ENCODE measurements at regions not wholly inside any gene's neighbourhood (a gene's known extent, or its start where the extent isn't known, plus 50 kb on each side); places are given as distances from the start of the nearest gene placed in this dataset.

DNA sequence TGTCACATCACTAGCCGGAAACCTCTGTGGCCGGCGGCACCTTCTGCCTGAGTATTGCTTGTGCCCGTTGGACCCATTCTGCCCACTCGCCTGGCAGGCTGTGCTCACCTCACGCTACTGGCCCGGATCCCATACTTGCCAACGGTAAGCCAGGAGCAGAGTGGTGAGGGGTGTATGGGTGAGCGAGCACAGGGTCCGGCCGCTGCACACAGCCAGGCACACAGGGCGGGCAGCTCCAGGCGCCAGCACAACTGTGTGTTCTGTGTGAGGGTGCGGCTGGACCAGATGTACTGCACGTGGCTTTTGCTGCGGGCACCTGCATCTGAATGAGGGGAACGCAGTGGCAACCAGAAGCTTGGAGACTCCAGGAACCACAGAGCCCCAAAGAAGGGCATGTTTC lies 455.7 kb downstream of the CDH8 start:
- Histone ChIP-seq H3K4me1 (replicated peaks in 1 of 2; ENCODE audit: control insufficient read depth in 2 of 2, insufficient read depth in 2 of 2, low read length in 2 of 2) (no peaks in the 10 kb centered on the region), H3K36me3 (ENCODE audit: control insufficient read depth, insufficient read depth, low read length) (no peaks in the 10 kb centered on the region), H3K9me3 (replicated peaks; ENCODE audit: control insufficient read depth, insufficient read depth, low read depth, low read length) (no peaks in the 10 kb centered on the region), H3K27me3 (ENCODE audit: control insufficient read depth in 2 of 2, insufficient read depth in 2 of 2, low read length in 2 of 2) (no peaks in the 10 kb centered on the region), H3K27ac (ENCODE audit: extremely low read depth, low read depth, low read length) (no peak overlapping the region), H4K20me1 (replicated peaks; ENCODE audit: control insufficient read depth, insufficient read depth, low read length) (no peaks in the 10 kb centered on the region), H2AFZ (ENCODE audit: low read depth, low read length) (no peak overlapping the region), H3K9me1 (ENCODE audit: control insufficient read depth, insufficient read depth, low read length) (no peaks in the 10 kb centered on the region), H3K79me2 (ENCODE audit: control insufficient read depth, insufficient read depth, low read length) (no peaks in the 10 kb centered on the region), H3K4me2 (ENCODE audit: insufficient read depth, low read length) (no peak overlapping the region), H3K4me3 (no peak overlapping the region), H3K9ac (ENCODE audit: insufficient read depth in 1 of 2, low read depth in 2 of 2, low read length in 2 of 2) (no peak overlapping the region)
- TF ChIP-seq, protein P1, sequence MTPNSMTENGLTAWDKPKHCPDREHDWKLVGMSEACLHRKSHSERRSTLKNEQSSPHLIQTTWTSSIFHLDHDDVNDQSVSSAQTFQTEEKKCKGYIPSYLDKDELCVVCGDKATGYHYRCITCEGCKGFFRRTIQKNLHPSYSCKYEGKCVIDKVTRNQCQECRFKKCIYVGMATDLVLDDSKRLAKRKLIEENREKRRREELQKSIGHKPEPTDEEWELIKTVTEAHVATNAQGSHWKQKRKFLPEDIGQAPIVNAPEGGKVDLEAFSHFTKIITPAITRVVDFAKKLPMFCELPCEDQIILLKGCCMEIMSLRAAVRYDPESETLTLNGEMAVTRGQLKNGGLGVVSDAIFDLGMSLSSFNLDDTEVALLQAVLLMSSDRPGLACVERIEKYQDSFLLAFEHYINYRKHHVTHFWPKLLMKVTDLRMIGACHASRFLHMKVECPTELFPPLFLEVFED (CRISPR knock-in tag; conservative IDR thresholded peaks at IDR 0.05): no peak
- TF ChIP-seq ZNF436 (CRISPR knock-in tag; IDR thresholded peaks at IDR 0.05) (no peak), PCBP1 (IDR thresholded peaks at IDR 0.05; ENCODE audit: low read depth, low read length, poor library complexity, severe bottlenecking) (no peak), DACH1 (IDR thresholded peaks at IDR 0.05; ENCODE audit: partially characterized antibody) (no peak), SNRNP70 (optimal IDR thresholded peaks at IDR 0.05; ENCODE audit: low read depth, low read length) (no peak), CCAR2 (IDR thresholded peaks at IDR 0.05; ENCODE audit: low read depth, low read length) (no peak), FOXJ2 (tag; IDR thresholded peaks at IDR 0.05) (no peak), ATF3 (IDR thresholded peaks at IDR 0.05) (no peak), ATF3 (CRISPR knock-in tag; conservative IDR thresholded peaks at IDR 0.05) (no peak), MXI1 (IDR thresholded peaks at IDR 0.05; ENCODE audit: low read depth, low read length) (no peak)
- WGBS (ENCODE audit: insufficient coverage, low coverage, missing lambda C conversion rate): 0% methylated on average over 17 of the region's 17 CpGs
- ChIA-PET POLR2A (no interaction called here), CTCF (ENCODE audit: low intra/inter-chr PET ratio) (no interaction called here)
- FAIRE-seq (no peak), DNase-seq (ENCODE audit: extremely low read depth in 1 of 4, low spot score in 3 of 4) (no peak), ATAC-seq (no peak)
- in situ Hi-C loops (cut with MboI): no loop called here
- BruUV-seq (replicated peaks): no TSS peak
- intact Hi-C loops (cut with micrococcal nuclease): no loop called here
